WTC11 (cell line): ENCODE measurements at regions not wholly inside any gene's neighbourhood (a gene's known extent, or its start where the extent isn't known, plus 50 kb on each side); places are given as distances from the start of the nearest gene placed in this dataset.

ENCODE experiments used
- ATAC-seq: fragments of 200-7000 bp; cut with Tn5 transposase; 2 replicates; pipeline ENCODE4 v1.10.0; 2021; ENCODE audit warnings: mild to moderate bottlenecking, moderate library complexity
- CTCF ChIA-PET: fragments of 300-600 bp; sonication (Branson Sonifier 250); formaldehyde crosslinking; loops from one replicate; lab custom pipeline; 2021; ENCODE audit warnings: antibody characterized with exemption; lab: Charles Lee
- POLR2A ChIA-PET: fragments of 350-600 bp; sonication (Branson Sonifier 250); formaldehyde crosslinking; loops from one replicate; lab custom pipeline; 2021; ENCODE audit warnings: antibody characterized with exemption; lab: Charles Lee
- DNase-seq: peaks from one replicate; pipeline ENCODE4 v3.0.0; 2021; ENCODE audit warnings: low spot score
- H3K27ac Mint-ChIP-seq: 2 replicates; pipeline ENCODE4 v1.8.0; 2021; ENCODE audit warnings: mixed read lengths
- H3K27me3 Mint-ChIP-seq: 2 replicates; pipeline ENCODE4 v1.8.0; 2021; ENCODE audit warnings: low read depth, mild to moderate bottlenecking, moderate library complexity, mixed read lengths
- H3K36me3 Mint-ChIP-seq: 2 replicates; pipeline ENCODE4 v1.8.0; 2021; ENCODE audit warnings: mixed read lengths
- H3K4me1 Mint-ChIP-seq: 2 replicates; pipeline ENCODE4 v1.8.0; 2022; ENCODE audit warnings: mixed read lengths
- H3K4me3 Mint-ChIP-seq: 2 replicates; pipeline ENCODE4 v1.8.0; 2021; ENCODE audit warnings: mild to moderate bottlenecking, moderate library complexity, mixed read lengths
- H3K9me3 Mint-ChIP-seq: 2 replicates; pipeline ENCODE4 v1.8.0; 2021; ENCODE audit warnings: mixed read lengths
- ATF1 ChIP-seq: sonication (generic); formaldehyde crosslinking; IDR thresholded peaks from 2 replicates; pipeline ENCODE4 v1.8.1; 2023; ENCODE audit warnings: mild to moderate bottlenecking, moderate library complexity, missing genetic modification reagents
- ETV6 ChIP-seq: sonication (generic); formaldehyde crosslinking; IDR thresholded peaks from 2 replicates; pipeline ENCODE4 v1.8.1; 2022; ENCODE audit warnings: mild to moderate bottlenecking, missing genetic modification reagents
- FOXP1 ChIP-seq: sonication (generic); formaldehyde crosslinking; IDR thresholded peaks from 2 replicates; pipeline ENCODE4 v1.8.0; 2022; ENCODE audit warnings: missing genetic modification reagents, mild to moderate bottlenecking, moderate library complexity, borderline replicate concordance
- MYBL2 ChIP-seq: sonication (generic); formaldehyde crosslinking; IDR thresholded peaks from 2 replicates; pipeline ENCODE4 v1.8.1; 2023; ENCODE audit warnings: mild to moderate bottlenecking, moderate library complexity, missing genetic modification reagents
- NFE2L1 ChIP-seq: sonication (generic); formaldehyde crosslinking; IDR thresholded peaks from 2 replicates; pipeline ENCODE4 v1.8.1; 2023; ENCODE audit warnings: missing genetic modification reagents
- RELA ChIP-seq: sonication (generic); formaldehyde crosslinking; IDR thresholded peaks from 2 replicates; pipeline ENCODE4 v1.8.1; 2022; ENCODE audit warnings: missing genetic modification reagents, mild to moderate bottlenecking, borderline replicate concordance
- SMAD3 ChIP-seq: sonication (generic); formaldehyde crosslinking; IDR thresholded peaks from 2 replicates; pipeline ENCODE4 v1.8.0; 2022; ENCODE audit warnings: missing genetic modification reagents, mild to moderate bottlenecking, borderline replicate concordance
- SP1 ChIP-seq: sonication (generic); formaldehyde crosslinking; conservative IDR thresholded peaks from 2 replicates; pipeline ENCODE4 v1.8.1; 2022; ENCODE audit warnings: missing genetic modification reagents
- TEAD4 ChIP-seq: sonication (generic); formaldehyde crosslinking; IDR thresholded peaks from 2 replicates; pipeline ENCODE4 v1.8.0; 2022; ENCODE audit warnings: mild to moderate bottlenecking, missing genetic modification reagents
- ZNF219 ChIP-seq: sonication (generic); formaldehyde crosslinking; IDR thresholded peaks from 2 replicates; pipeline ENCODE4 v1.8.0; 2023; ENCODE audit warnings: missing genetic modification reagents, mild to moderate bottlenecking, borderline replicate concordance
- ZNF423 ChIP-seq: fragments of 250-450 bp; sonication (Bioruptor Pico); IDR thresholded peaks from 2 replicates; pipeline ENCODE4 v2.1.2; 2022; ENCODE audit warnings: mild to moderate bottlenecking, moderate library complexity
- ZNF671 ChIP-seq: fragments of 250-450 bp; sonication (Bioruptor Pico); IDR thresholded peaks from 2 replicates; pipeline ENCODE4 v1.8.0; 2021; ENCODE audit warnings: mild to moderate bottlenecking
- TF ChIP-seq, protein P1 (sequence below): sonication (generic); formaldehyde crosslinking; IDR thresholded peaks from 2 replicates; pipeline ENCODE4 v1.8.0; 2023; ENCODE audit warnings: missing genetic modification reagents
- TF ChIP-seq, protein P2 (sequence below): fragments of 250-450 bp; sonication (Bioruptor Pico); IDR thresholded peaks from 2 replicates; pipeline ENCODE4 v1.9.0; 2021; ENCODE audit warnings: mild to moderate bottlenecking
- TF ChIP-seq, protein P3 (sequence below): fragments of 200-600 bp; IDR thresholded peaks from 2 replicates; pipeline ENCODE4 v1.8.0; 2022; ENCODE audit warnings: antibody characterized with exemption
- TF ChIP-seq, protein P4 (sequence below): sonication (generic); formaldehyde crosslinking; IDR thresholded peaks from 2 replicates; pipeline ENCODE4 v1.8.1; 2022; ENCODE audit warnings: mild to moderate bottlenecking, moderate library complexity, missing genetic modification reagents
- TF ChIP-seq, protein P5 (sequence below): sonication (generic); formaldehyde crosslinking; IDR thresholded peaks from 2 replicates; pipeline ENCODE4 v1.8.1; 2023; ENCODE audit warnings: mild to moderate bottlenecking, missing genetic modification reagents
- TF ChIP-seq, protein P6 (sequence below): sonication (generic); formaldehyde crosslinking; IDR thresholded peaks from 2 replicates; pipeline ENCODE4 v1.8.0; 2022; ENCODE audit warnings: mild to moderate bottlenecking, missing genetic modification reagents
- TF ChIP-seq, protein P7 (sequence below): sonication (generic); formaldehyde crosslinking; IDR thresholded peaks from 2 replicates; pipeline ENCODE4 v1.8.0; 2023; ENCODE audit warnings: missing genetic modification reagents, mild to moderate bottlenecking, borderline replicate concordance
- TF ChIP-seq, protein P8 (sequence below): sonication (generic); formaldehyde crosslinking; IDR thresholded peaks from 2 replicates; pipeline ENCODE4 v1.8.1; 2023; ENCODE audit warnings: mild to moderate bottlenecking, missing genetic modification reagents
- TF ChIP-seq, protein P9 (sequence below): sonication (generic); formaldehyde crosslinking; conservative IDR thresholded peaks from 2 replicates; pipeline ENCODE4 v1.8.1; 2022; ENCODE audit warnings: mild to moderate bottlenecking, missing genetic modification reagents

DNA sequence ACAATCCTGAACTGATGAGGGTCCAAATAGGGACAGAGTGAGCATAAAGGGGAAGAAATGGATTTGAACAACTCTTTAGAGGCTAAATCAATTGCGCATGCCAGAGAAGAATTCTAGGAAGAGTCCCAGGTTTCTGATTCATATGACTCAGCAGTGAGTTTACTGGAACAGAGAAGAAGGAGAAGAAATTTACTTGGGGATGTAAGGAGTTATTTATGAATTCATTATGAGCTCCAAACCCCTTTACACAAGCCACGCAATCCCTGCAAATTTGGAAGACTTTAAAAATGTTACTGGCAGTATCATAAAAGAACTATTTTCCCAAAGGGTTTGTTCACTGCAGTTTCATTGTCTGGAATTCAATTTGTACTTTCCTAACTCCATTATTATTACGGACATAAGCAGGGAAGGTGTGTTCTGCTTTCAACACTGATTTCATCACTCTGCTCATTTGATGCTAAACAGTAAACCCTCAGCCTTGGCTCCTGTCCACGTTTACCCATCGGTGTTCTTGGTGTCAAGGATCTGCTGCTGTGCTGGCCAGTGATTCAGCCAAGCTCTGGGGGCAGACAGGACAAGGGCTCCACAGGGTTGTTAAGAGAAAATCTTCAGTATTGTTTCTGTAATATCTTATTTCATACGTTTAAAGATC, 273.7 kb downstream of the HNRNPD start (continued):
- TF ChIP-seq, protein P1, sequence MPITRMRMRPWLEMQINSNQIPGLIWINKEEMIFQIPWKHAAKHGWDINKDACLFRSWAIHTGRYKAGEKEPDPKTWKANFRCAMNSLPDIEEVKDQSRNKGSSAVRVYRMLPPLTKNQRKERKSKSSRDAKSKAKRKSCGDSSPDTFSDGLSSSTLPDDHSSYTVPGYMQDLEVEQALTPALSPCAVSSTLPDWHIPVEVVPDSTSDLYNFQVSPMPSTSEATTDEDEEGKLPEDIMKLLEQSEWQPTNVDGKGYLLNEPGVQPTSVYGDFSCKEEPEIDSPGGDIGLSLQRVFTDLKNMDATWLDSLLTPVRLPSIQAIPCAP (CRISPR knock-in tag) = no peak
- no peak for TF ChIP-seq ZNF671 (CRISPR knock-in tag)
- no peak for TF ChIP-seq TEAD4 (CRISPR knock-in tag)
- TF ChIP-seq, protein P2, sequence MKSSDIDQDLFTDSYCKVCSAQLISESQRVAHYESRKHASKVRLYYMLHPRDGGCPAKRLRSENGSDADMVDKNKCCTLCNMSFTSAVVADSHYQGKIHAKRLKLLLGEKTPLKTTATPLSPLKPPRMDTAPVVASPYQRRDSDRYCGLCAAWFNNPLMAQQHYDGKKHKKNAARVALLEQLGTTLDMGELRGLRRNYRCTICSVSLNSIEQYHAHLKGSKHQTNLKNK = no peak
- TF ChIP-seq ZNF219 (CRISPR knock-in tag) = no peak
- TF ChIP-seq, protein P3, sequence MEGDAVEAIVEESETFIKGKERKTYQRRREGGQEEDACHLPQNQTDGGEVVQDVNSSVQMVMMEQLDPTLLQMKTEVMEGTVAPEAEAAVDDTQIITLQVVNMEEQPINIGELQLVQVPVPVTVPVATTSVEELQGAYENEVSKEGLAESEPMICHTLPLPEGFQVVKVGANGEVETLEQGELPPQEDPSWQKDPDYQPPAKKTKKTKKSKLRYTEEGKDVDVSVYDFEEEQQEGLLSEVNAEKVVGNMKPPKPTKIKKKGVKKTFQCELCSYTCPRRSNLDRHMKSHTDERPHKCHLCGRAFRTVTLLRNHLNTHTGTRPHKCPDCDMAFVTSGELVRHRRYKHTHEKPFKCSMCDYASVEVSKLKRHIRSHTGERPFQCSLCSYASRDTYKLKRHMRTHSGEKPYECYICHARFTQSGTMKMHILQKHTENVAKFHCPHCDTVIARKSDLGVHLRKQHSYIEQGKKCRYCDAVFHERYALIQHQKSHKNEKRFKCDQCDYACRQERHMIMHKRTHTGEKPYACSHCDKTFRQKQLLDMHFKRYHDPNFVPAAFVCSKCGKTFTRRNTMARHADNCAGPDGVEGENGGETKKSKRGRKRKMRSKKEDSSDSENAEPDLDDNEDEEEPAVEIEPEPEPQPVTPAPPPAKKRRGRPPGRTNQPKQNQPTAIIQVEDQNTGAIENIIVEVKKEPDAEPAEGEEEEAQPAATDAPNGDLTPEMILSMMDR = no peak

DNA sequence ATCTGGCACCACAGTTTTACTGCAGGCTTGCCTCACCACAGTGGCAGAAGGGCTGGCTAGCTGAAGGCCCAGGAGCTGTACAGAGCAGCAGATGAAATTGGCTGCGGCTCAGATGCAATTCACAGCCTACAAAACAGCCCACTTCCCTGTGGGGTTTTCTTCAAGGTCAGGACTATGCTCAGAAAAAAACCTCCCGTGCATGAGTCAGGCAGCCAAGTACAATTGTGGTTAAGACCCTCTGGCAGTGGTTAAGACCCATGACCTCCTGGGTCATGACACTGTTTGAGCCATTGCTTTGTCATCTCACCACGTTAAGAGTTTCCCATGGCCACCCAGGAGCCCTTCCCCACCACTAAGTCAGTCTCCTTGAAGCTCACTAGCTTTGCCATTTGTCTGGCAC, 276.3 kb downstream of the HNRNPD start:
- TF ChIP-seq, protein P4, sequence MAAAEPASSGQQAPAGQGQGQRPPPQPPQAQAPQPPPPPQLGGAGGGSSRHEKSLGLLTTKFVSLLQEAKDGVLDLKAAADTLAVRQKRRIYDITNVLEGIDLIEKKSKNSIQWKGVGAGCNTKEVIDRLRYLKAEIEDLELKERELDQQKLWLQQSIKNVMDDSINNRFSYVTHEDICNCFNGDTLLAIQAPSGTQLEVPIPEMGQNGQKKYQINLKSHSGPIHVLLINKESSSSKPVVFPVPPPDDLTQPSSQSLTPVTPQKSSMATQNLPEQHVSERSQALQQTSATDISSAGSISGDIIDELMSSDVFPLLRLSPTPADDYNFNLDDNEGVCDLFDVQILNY (CRISPR knock-in tag) = no peak
- TF ChIP-seq, protein P5, sequence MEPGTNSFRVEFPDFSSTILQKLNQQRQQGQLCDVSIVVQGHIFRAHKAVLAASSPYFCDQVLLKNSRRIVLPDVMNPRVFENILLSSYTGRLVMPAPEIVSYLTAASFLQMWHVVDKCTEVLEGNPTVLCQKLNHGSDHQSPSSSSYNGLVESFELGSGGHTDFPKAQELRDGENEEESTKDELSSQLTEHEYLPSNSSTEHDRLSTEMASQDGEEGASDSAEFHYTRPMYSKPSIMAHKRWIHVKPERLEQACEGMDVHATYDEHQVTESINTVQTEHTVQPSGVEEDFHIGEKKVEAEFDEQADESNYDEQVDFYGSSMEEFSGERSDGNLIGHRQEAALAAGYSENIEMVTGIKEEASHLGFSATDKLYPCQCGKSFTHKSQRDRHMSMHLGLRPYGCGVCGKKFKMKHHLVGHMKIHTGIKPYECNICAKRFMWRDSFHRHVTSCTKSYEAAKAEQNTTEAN (CRISPR knock-in tag) = no peak
- no peak for TF ChIP-seq RELA (CRISPR knock-in tag)
- TF ChIP-seq, all 79 proteins: peak for 0
- Mint-ChIP-seq H3K9me3 (no peaks in the 10 kb centered on the region), H3K27me3 (no peaks in the 10 kb centered on the region), H3K27ac (no peak overlapping the region), H3K36me3 (no peaks in the 10 kb centered on the region), H3K4me3 (no peak overlapping the region), H3K4me1 (no peaks in the 10 kb centered on the region)
- no peak for ATAC-seq
- POLR2A ChIA-PET = no interaction called here
- CTCF ChIA-PET = no interaction called here
- DNase-seq = no peak

DNA sequence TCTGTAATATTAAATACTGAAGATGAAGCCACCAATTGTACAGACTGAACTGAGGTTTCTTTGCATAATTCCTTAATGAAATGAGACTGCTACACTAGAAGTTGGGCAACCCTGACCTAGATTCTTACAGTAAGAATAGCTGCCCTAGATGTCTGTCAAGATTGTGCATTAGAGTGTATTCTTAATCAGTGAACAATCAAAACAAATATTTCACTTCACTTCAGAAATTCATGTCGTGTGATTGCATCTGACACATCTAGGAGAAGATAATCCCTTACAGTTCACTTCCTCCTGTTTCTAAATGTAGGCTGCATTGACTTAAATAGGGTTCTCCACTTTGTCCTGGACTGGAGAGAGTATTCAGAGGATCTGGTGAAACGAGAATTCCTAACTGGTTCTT, 283.1 kb downstream of the HNRNPD start:
- ChIA-PET POLR2A (no interaction called here), CTCF (interaction anchor here (0.6 kb wide), 1 partner anchor 160 kb away, joined by 3 read pairs; no protein-coding TSS in a partner anchor)
- Mint-ChIP-seq H3K4me1 (peaks cover 5% of the 10 kb centered on the region), H3K9me3 (peaks cover 22% of the 10 kb centered on the region), H3K27ac (no peak overlapping the region), H3K4me3 (no peak overlapping the region), H3K36me3 (peaks cover 4% of the 10 kb centered on the region), H3K27me3 (no peaks in the 10 kb centered on the region)
- DNase-seq (no peak), ATAC-seq (no peak)
- no peak for TF ChIP-seq ZNF219 (CRISPR knock-in tag)
- TF ChIP-seq, protein P6, sequence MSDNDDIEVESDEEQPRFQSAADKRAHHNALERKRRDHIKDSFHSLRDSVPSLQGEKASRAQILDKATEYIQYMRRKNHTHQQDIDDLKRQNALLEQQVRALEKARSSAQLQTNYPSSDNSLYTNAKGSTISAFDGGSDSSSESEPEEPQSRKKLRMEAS (CRISPR knock-in tag) = no peak
- no peak for TF ChIP-seq MYBL2 (CRISPR knock-in tag)
- TF ChIP-seq ATF1 (CRISPR knock-in tag) = no peak
- no peak for TF ChIP-seq ZNF423 (CRISPR knock-in tag)
- TF ChIP-seq, protein P7, sequence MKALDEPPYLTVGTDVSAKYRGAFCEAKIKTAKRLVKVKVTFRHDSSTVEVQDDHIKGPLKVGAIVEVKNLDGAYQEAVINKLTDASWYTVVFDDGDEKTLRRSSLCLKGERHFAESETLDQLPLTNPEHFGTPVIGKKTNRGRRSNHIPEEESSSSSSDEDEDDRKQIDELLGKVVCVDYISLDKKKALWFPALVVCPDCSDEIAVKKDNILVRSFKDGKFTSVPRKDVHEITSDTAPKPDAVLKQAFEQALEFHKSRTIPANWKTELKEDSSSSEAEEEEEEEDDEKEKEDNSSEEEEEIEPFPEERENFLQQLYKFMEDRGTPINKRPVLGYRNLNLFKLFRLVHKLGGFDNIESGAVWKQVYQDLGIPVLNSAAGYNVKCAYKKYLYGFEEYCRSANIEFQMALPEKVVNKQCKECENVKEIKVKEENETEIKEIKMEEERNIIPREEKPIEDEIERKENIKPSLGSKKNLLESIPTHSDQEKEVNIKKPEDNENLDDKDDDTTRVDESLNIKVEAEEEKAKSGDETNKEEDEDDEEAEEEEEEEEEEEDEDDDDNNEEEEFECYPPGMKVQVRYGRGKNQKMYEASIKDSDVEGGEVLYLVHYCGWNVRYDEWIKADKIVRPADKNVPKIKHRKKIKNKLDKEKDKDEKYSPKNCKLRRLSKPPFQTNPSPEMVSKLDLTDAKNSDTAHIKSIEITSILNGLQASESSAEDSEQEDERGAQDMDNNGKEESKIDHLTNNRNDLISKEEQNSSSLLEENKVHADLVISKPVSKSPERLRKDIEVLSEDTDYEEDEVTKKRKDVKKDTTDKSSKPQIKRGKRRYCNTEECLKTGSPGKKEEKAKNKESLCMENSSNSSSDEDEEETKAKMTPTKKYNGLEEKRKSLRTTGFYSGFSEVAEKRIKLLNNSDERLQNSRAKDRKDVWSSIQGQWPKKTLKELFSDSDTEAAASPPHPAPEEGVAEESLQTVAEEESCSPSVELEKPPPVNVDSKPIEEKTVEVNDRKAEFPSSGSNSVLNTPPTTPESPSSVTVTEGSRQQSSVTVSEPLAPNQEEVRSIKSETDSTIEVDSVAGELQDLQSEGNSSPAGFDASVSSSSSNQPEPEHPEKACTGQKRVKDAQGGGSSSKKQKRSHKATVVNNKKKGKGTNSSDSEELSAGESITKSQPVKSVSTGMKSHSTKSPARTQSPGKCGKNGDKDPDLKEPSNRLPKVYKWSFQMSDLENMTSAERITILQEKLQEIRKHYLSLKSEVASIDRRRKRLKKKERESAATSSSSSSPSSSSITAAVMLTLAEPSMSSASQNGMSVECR = no peak
- no peak for TF ChIP-seq ETV6 (CRISPR knock-in tag)
- no peak for TF ChIP-seq FOXP1
- no peak for TF ChIP-seq TEAD4 (CRISPR knock-in tag)
- TF ChIP-seq SP1 (CRISPR knock-in tag) = no peak
- TF ChIP-seq, protein P8, sequence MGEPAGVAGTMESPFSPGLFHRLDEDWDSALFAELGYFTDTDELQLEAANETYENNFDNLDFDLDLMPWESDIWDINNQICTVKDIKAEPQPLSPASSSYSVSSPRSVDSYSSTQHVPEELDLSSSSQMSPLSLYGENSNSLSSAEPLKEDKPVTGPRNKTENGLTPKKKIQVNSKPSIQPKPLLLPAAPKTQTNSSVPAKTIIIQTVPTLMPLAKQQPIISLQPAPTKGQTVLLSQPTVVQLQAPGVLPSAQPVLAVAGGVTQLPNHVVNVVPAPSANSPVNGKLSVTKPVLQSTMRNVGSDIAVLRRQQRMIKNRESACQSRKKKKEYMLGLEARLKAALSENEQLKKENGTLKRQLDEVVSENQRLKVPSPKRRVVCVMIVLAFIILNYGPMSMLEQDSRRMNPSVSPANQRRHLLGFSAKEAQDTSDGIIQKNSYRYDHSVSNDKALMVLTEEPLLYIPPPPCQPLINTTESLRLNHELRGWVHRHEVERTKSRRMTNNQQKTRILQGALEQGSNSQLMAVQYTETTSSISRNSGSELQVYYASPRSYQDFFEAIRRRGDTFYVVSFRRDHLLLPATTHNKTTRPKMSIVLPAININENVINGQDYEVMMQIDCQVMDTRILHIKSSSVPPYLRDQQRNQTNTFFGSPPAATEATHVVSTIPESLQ = no peak
- TF ChIP-seq NFE2L1 (CRISPR knock-in tag) = no peak
- TF ChIP-seq SMAD3 (CRISPR knock-in tag) = no peak
- TF ChIP-seq, protein P9, sequence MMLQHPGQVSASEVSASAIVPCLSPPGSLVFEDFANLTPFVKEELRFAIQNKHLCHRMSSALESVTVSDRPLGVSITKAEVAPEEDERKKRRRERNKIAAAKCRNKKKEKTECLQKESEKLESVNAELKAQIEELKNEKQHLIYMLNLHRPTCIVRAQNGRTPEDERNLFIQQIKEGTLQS (CRISPR knock-in tag) = no peak
